ENCODE measurements at regions not wholly inside any gene's neighbourhood (a gene's known extent, or its start where the extent isn't known, plus 50 kb on each side); places are given as distances from the start of the nearest gene placed in this dataset.

GRCh38 chr5:164975986-164976385, 1470.6 kb downstream of the MAT2B start:
- peaks cover 2% of the 10 kb centered on the region for H3K36me3 Mint-ChIP-seq
- H3K4me1 Mint-ChIP-seq = peaks cover 0 to 3% (median 0%) of the 10 kb centered on the region in 3 donors
- peaks cover 4 to 26% (median 8%) of the 10 kb centered on the region in 3 donors for H3K9me3 Mint-ChIP-seq
- H3K27ac Mint-ChIP-seq = no peak overlapping the region
- H3K4me3 Mint-ChIP-seq = no peak overlapping the region
- H3K27me3 Mint-ChIP-seq = no peaks in the 10 kb centered on the region

- peaks cover 0 to 3% (median 0%) of the 10 kb centered on the region in 3 donors for H3K4me1 Mint-ChIP-seq
- H3K36me3 Mint-ChIP-seq = peaks cover 2% of the 10 kb centered on the region
- no peak overlapping the region for H3K27ac Mint-ChIP-seq
- H3K27me3 Mint-ChIP-seq = no peaks in the 10 kb centered on the region
- H3K4me3 Mint-ChIP-seq = no peak overlapping the region
- peaks cover 2 to 16% (median 5%) of the 10 kb centered on the region in 3 donors for H3K9me3 Mint-ChIP-seq
These were observed 1475.1 kb downstream of the MAT2B start for GRCh38 chr5:164980480-164980879.

GRCh38 chr5:164998142-164998541, 1492.7 kb downstream of the MAT2B start:
- H3K27ac Mint-ChIP-seq = no peak overlapping the region
- H3K4me1 Mint-ChIP-seq = no peaks in the 10 kb centered on the region
- H3K9me3 Mint-ChIP-seq = peaks cover 0 to 8% (median 0%) of the 10 kb centered on the region in 3 donors
- no peak overlapping the region for H3K4me3 Mint-ChIP-seq
- H3K27me3 Mint-ChIP-seq = no peaks in the 10 kb centered on the region
- no peaks in the 10 kb centered on the region for H3K36me3 Mint-ChIP-seq

GRCh38 chr5:164998590-164998989, 1493.2 kb downstream of the MAT2B start:
- no peaks in the 10 kb centered on the region for H3K4me1 Mint-ChIP-seq
- peaks cover 0 to 4% (median 0%) of the 10 kb centered on the region in 3 donors for H3K9me3 Mint-ChIP-seq
- H3K27me3 Mint-ChIP-seq = no peaks in the 10 kb centered on the region
- no peaks in the 10 kb centered on the region for H3K36me3 Mint-ChIP-seq
- no peak overlapping the region for H3K27ac Mint-ChIP-seq
- H3K4me3 Mint-ChIP-seq = no peak overlapping the region

GRCh38 chr5:165000479-165001190, 1495.2 kb downstream of the MAT2B start:
- Mint-ChIP-seq H3K4me1 (no peaks in the 10 kb centered on the region), H3K4me3 (no peak overlapping the region), H3K36me3 (no peaks in the 10 kb centered on the region), H3K27ac (no peak overlapping the region), H3K9me3 (peaks cover 0 to 3% (median 3%) of the 10 kb centered on the region in 3 donors), H3K27me3 (no peaks in the 10 kb centered on the region)

GRCh38 chr5:165003283-165003682, 1497.9 kb downstream of the MAT2B start:
- H3K36me3 Mint-ChIP-seq = no peaks in the 10 kb centered on the region
- H3K4me3 Mint-ChIP-seq = no peak overlapping the region
- H3K9me3 Mint-ChIP-seq = peaks cover 0 to 3% (median 0%) of the 10 kb centered on the region in 3 donors
- no peaks in the 10 kb centered on the region for H3K27me3 Mint-ChIP-seq
- H3K4me1 Mint-ChIP-seq = no peaks in the 10 kb centered on the region
- no peak overlapping the region for H3K27ac Mint-ChIP-seq

- no peaks in the 10 kb centered on the region for H3K36me3 Mint-ChIP-seq
- H3K27me3 Mint-ChIP-seq = no peaks in the 10 kb centered on the region
- H3K9me3 Mint-ChIP-seq = peaks cover 0 to 3% (median 0%) of the 10 kb centered on the region in 3 donors
- no peak overlapping the region for H3K4me3 Mint-ChIP-seq
- no peaks in the 10 kb centered on the region for H3K4me1 Mint-ChIP-seq
- no peak overlapping the region for H3K27ac Mint-ChIP-seq
These were observed 1498.8 kb downstream of the MAT2B start for GRCh38 chr5:165004175-165004574.

- no peaks in the 10 kb centered on the region for H3K4me1 Mint-ChIP-seq
- no peaks in the 10 kb centered on the region for H3K36me3 Mint-ChIP-seq
- no peak overlapping the region for H3K27ac Mint-ChIP-seq
- H3K27me3 Mint-ChIP-seq = no peaks in the 10 kb centered on the region
- peaks cover 0 to 3% (median 0%) of the 10 kb centered on the region in 3 donors for H3K9me3 Mint-ChIP-seq
- H3K4me3 Mint-ChIP-seq = no peak overlapping the region
These were observed 1509.0 kb downstream of the MAT2B start for GRCh38 chr5:165014439-165014838.

- Mint-ChIP-seq H3K4me3 (no peak overlapping the region), H3K27ac (no peak overlapping the region), H3K27me3 (no peaks in the 10 kb centered on the region), H3K4me1 (no peaks in the 10 kb centered on the region), H3K36me3 (no peaks in the 10 kb centered on the region), H3K9me3 (peaks cover 0 to 3% (median 0%) of the 10 kb centered on the region in 3 donors)
These were observed 1509.7 kb downstream of the MAT2B start for GRCh38 chr5:165015126-165015525.

- Mint-ChIP-seq H3K4me1 (no peaks in the 10 kb centered on the region), H3K9me3 (peaks cover 0 to 3% (median 0%) of the 10 kb centered on the region in 3 donors), H3K27me3 (no peaks in the 10 kb centered on the region), H3K36me3 (no peaks in the 10 kb centered on the region), H3K27ac (no peak overlapping the region), H3K4me3 (no peak overlapping the region)
These were observed 1510.1 kb downstream of the MAT2B start for GRCh38 chr5:165015547-165015946.

- Mint-ChIP-seq H3K4me3 (no peak overlapping the region), H3K4me1 (peaks cover 0 to 1% (median 0%) of the 10 kb centered on the region in 3 donors), H3K36me3 (peaks cover 1% of the 10 kb centered on the region), H3K27me3 (no peaks in the 10 kb centered on the region), H3K9me3 (peaks cover 0 to 3% (median 2%) of the 10 kb centered on the region in 3 donors), H3K27ac (no peak overlapping the region)
These were observed 1521.6 kb downstream of the MAT2B start for GRCh38 chr5:165026971-165027370.

- peaks cover 1% of the 10 kb centered on the region for H3K36me3 Mint-ChIP-seq
- H3K9me3 Mint-ChIP-seq = peaks cover 0 to 3% (median under 1%) of the 10 kb centered on the region in 3 donors
- peaks cover 0 to 1% (median 0%) of the 10 kb centered on the region in 3 donors for H3K4me1 Mint-ChIP-seq
These were observed 1522.9 kb downstream of the MAT2B start for GRCh38 chr5:165028356-165028755.

GRCh38 chr5:165029099-165029870, 1523.9 kb downstream of the MAT2B start:
- Mint-ChIP-seq H3K4me1 (peaks cover 0 to 1% (median 0%) of the 10 kb centered on the region in 3 donors), H3K27me3 (no peaks in the 10 kb centered on the region), H3K36me3 (peaks cover 1% of the 10 kb centered on the region), H3K4me3 (no peak overlapping the region), H3K27ac (no peak overlapping the region), H3K9me3 (peaks cover 0 to 3% (median 0%) of the 10 kb centered on the region in 3 donors)

More at GRCh38 chr5:165028356-165028755, 1522.9 kb downstream of the MAT2B start:
- Mint-ChIP-seq H3K4me3 (no peak overlapping the region), H3K27me3 (no peaks in the 10 kb centered on the region), H3K27ac (no peak overlapping the region)

GRCh38 chr5:165030971-165031370, 1525.6 kb downstream of the MAT2B start:
- Mint-ChIP-seq H3K36me3 (no peaks in the 10 kb centered on the region), H3K27me3 (no peaks in the 10 kb centered on the region), H3K4me3 (no peak overlapping the region), H3K9me3 (peaks cover 0 to 3% (median 1%) of the 10 kb centered on the region in 3 donors), H3K4me1 (peaks cover 0 to 1% (median 0%) of the 10 kb centered on the region in 3 donors), H3K27ac (no peak overlapping the region)

- H3K27ac Mint-ChIP-seq = no peak overlapping the region
- H3K36me3 Mint-ChIP-seq = no peaks in the 10 kb centered on the region
- peaks cover 0 to 1% (median 0%) of the 10 kb centered on the region in 3 donors for H3K4me1 Mint-ChIP-seq
- H3K27me3 Mint-ChIP-seq = no peaks in the 10 kb centered on the region
- H3K4me3 Mint-ChIP-seq = no peak overlapping the region
- peaks cover 0 to 3% (median 1%) of the 10 kb centered on the region in 3 donors for H3K9me3 Mint-ChIP-seq
These were observed 1526.0 kb downstream of the MAT2B start for GRCh38 chr5:165031371-165031770.

Measured in IgD-negative memory B cell (primary cell).